ENCODE measurements at regions not wholly inside any gene's neighbourhood (a gene's known extent, or its start where the extent isn't known, plus 50 kb on each side); places are given as distances from the start of the nearest gene placed in this dataset.
"Not testable (repeated sequence)": the region's sequence is repeated elsewhere in the genome, so short reads cannot be mapped to it uniquely, and the experiment has no call there.

DNA sequence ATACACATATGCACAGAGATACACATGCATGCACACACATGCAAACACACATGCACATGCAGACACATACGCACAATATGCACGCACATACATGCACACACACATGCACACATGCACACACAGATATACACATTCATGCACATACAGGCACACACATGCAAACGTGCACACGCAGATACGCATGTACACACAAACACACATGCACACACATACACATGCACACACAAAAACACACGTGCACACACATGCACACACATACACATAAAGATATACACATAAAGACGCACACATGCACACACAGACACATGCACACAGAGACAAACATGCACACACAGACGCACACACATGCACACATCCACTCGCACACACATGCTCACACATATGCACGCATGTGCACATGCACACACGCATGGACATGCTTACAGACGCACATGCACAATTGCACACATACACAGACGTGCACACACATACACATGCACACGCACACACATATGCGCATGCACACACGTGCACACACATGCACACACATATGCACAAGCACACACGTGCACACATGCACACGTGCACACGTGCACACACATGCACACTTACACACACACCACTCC is 145.2 kb downstream of the ADRA2C start:
- DNase-seq (ENCODE audit: low spot score) (no peak), ATAC-seq (ENCODE audit: insufficient number of reproducible peaks, low FRiP score, low read depth) (no peak)
- Histone ChIP-seq H3K27me3 (replicated peaks; ENCODE audit: insufficient read depth) (no peaks in the 10 kb centered on the region), H3K4me1 (ENCODE audit: control insufficient read depth in 1 of 2, low read depth in 2 of 2) (no peaks in the 10 kb centered on the region), H3K4me3 (no peak overlapping the region), H3K27ac (no peak overlapping the region), H3K9me3 (no peaks in the 10 kb centered on the region), H3K36me3 (no peaks in the 10 kb centered on the region)
- TF ChIP-seq, protein P1, sequence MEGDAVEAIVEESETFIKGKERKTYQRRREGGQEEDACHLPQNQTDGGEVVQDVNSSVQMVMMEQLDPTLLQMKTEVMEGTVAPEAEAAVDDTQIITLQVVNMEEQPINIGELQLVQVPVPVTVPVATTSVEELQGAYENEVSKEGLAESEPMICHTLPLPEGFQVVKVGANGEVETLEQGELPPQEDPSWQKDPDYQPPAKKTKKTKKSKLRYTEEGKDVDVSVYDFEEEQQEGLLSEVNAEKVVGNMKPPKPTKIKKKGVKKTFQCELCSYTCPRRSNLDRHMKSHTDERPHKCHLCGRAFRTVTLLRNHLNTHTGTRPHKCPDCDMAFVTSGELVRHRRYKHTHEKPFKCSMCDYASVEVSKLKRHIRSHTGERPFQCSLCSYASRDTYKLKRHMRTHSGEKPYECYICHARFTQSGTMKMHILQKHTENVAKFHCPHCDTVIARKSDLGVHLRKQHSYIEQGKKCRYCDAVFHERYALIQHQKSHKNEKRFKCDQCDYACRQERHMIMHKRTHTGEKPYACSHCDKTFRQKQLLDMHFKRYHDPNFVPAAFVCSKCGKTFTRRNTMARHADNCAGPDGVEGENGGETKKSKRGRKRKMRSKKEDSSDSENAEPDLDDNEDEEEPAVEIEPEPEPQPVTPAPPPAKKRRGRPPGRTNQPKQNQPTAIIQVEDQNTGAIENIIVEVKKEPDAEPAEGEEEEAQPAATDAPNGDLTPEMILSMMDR (IDR thresholded peaks at IDR 0.05): no peak

- not testable (repeated sequence) for DNase-seq (ENCODE audit: low spot score); H3K4me1 ChIP-seq (ENCODE audit: control insufficient read depth in 1 of 2, low read depth in 2 of 2); H3K27me3 ChIP-seq (replicated peaks; ENCODE audit: insufficient read depth); ATAC-seq (ENCODE audit: insufficient number of reproducible peaks, low FRiP score, low read depth); H3K9me3 ChIP-seq; H3K27ac ChIP-seq; H3K36me3 ChIP-seq; H3K4me3 ChIP-seq
Measured at GRCh38 chr4:3914511-3914910, 148.3 kb downstream of the ADRA2C start.

DNA sequence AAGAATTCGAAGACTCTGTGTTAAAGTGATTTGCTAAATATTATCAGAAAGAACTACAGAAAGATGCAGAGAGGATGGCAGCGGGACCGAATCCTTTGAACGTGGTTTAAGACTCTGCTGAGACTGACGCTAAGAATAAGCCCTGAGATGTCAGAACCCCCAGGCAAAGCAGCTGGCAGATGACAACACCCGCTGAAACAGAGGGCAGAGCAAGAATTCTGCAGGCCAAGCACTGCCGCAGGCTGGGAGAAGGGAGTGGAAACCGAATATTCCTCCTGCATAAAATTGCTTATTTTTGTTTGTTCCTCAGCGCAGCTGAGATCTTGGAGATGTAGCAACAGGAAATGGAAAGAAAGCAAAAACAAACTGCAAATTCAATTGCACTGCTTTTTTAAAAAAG is 153.3 kb downstream of the ADRA2C start:
- not testable (repeated sequence) for DNase-seq (ENCODE audit: low spot score); H3K27ac ChIP-seq; ATAC-seq (ENCODE audit: insufficient number of reproducible peaks, low FRiP score, low read depth); H3K4me1 ChIP-seq (ENCODE audit: control insufficient read depth in 1 of 2, low read depth in 2 of 2); H3K4me3 ChIP-seq; H3K27me3 ChIP-seq (replicated peaks; ENCODE audit: insufficient read depth); H3K36me3 ChIP-seq; H3K9me3 ChIP-seq

DNA sequence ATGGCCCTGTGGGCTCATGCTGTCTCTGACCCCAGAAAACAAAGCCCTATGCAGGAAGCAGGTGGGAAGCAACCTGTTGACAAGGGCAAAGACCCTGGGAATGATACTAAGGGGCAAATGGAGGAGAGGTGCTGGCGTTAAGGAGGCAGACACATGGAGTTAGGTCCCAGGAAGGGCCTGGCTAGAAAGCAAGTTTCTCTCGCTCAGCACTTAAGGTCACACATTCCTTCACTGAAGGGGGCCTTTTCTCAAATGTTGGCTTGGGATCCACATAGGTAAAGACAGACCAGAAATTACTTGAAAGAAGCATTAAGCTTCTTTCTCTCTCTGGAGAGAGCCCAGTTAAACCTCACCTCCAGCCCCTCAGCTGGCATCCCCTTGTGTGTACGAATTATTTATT is 155.7 kb downstream of the ADRA2C start:
- not testable (repeated sequence) for ATAC-seq (ENCODE audit: insufficient number of reproducible peaks, low FRiP score, low read depth); H3K27me3 ChIP-seq (replicated peaks; ENCODE audit: insufficient read depth); H3K27ac ChIP-seq; H3K4me1 ChIP-seq (ENCODE audit: control insufficient read depth in 1 of 2, low read depth in 2 of 2); DNase-seq (ENCODE audit: low spot score); H3K9me3 ChIP-seq; H3K36me3 ChIP-seq; H3K4me3 ChIP-seq

GRCh38 chr4:3925841-3926240 is 159.7 kb downstream of the ADRA2C start:
- not testable (repeated sequence) for H3K27me3 ChIP-seq (replicated peaks; ENCODE audit: insufficient read depth); H3K36me3 ChIP-seq; H3K9me3 ChIP-seq; H3K4me3 ChIP-seq; H3K4me1 ChIP-seq (ENCODE audit: control insufficient read depth in 1 of 2, low read depth in 2 of 2); DNase-seq (ENCODE audit: low spot score); H3K27ac ChIP-seq; ATAC-seq (ENCODE audit: insufficient number of reproducible peaks, low FRiP score, low read depth)

DNA sequence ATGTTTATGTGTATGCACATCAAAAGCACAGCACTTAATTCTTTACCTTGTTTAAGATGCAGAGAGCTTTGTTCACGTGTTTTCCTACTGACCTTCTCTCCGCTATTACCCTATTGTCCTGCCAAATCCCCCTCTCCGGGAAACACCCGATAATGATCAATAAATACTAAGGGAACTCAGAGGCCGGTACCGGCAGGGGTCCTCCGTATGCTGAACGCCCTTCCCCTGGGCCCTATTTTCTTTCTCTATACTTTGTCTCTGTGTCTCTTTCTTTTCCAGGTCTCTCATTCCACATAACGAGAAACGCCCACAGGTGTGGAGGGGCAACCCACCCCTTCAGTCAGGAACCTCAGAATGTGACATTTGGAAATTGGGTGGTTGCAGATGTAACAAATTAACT is 160.1 kb downstream of the ADRA2C start:
- H3K9me3 ChIP-seq; H3K27me3 ChIP-seq (replicated peaks; ENCODE audit: insufficient read depth); H3K27ac ChIP-seq; H3K36me3 ChIP-seq; H3K4me3 ChIP-seq; ATAC-seq (ENCODE audit: insufficient number of reproducible peaks, low FRiP score, low read depth); DNase-seq (ENCODE audit: low spot score); H3K4me1 ChIP-seq (ENCODE audit: control insufficient read depth in 1 of 2, low read depth in 2 of 2): not testable (repeated sequence)

GRCh38 chr4:3926969-3927755 is 161.0 kb downstream of the ADRA2C start:
- not testable (repeated sequence) for H3K27ac ChIP-seq; ATAC-seq (ENCODE audit: insufficient number of reproducible peaks, low FRiP score, low read depth); H3K36me3 ChIP-seq

GRCh38 chr4:3929431-3929830 is 163.2 kb downstream of the ADRA2C start:
- H3K9me3 ChIP-seq; DNase-seq (ENCODE audit: low spot score); H3K4me1 ChIP-seq (ENCODE audit: control insufficient read depth in 1 of 2, low read depth in 2 of 2); ATAC-seq (ENCODE audit: insufficient number of reproducible peaks, low FRiP score, low read depth); H3K36me3 ChIP-seq; H3K4me3 ChIP-seq; H3K27me3 ChIP-seq (replicated peaks; ENCODE audit: insufficient read depth); H3K27ac ChIP-seq: not testable (repeated sequence)

More at GRCh38 chr4:3926969-3927755, 161.0 kb downstream of the ADRA2C start:
- H3K27me3 ChIP-seq (replicated peaks; ENCODE audit: insufficient read depth); H3K4me3 ChIP-seq; H3K4me1 ChIP-seq (ENCODE audit: control insufficient read depth in 1 of 2, low read depth in 2 of 2); H3K9me3 ChIP-seq; DNase-seq (ENCODE audit: low spot score): not testable (repeated sequence)

- not testable (repeated sequence) for H3K4me3 ChIP-seq; ATAC-seq (ENCODE audit: insufficient number of reproducible peaks, low FRiP score, low read depth); H3K27ac ChIP-seq; H3K27me3 ChIP-seq (replicated peaks; ENCODE audit: insufficient read depth); H3K4me1 ChIP-seq (ENCODE audit: control insufficient read depth in 1 of 2, low read depth in 2 of 2); H3K36me3 ChIP-seq; DNase-seq (ENCODE audit: low spot score); H3K9me3 ChIP-seq
Measured at GRCh38 chr4:3932734-3933133, 166.5 kb downstream of the ADRA2C start.

DNA sequence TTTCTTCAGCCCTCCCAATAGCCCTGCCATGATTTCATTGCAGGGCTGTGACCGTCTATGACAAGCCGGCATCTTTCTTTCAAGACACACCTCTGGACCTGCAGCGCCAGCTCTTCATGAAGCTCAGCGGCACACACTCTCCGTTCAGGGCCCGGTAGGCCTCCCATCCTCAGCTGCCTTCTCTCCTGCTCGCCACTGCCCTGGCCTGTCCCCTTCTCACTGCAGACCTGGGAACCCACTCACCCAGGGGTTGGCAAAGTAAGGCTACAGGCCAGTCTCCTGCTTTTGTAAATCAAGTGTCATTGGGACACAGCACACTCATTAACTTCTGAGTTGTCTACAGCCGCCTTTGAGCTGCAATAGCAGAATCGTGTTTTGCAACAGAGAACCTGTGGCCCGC is 169.2 kb downstream of the ADRA2C start:
- not testable (repeated sequence) for DNase-seq (ENCODE audit: low spot score); H3K4me1 ChIP-seq (ENCODE audit: control insufficient read depth in 1 of 2, low read depth in 2 of 2); H3K36me3 ChIP-seq; H3K27me3 ChIP-seq (replicated peaks; ENCODE audit: insufficient read depth); H3K9me3 ChIP-seq; H3K4me3 ChIP-seq; H3K27ac ChIP-seq; ATAC-seq (ENCODE audit: insufficient number of reproducible peaks, low FRiP score, low read depth)
